GM18858 (cell line): ENCODE measurements at regions not wholly inside any gene's neighbourhood (a gene's known extent, or its start where the extent isn't known, plus 50 kb on each side); places are given as distances from the start of the nearest gene placed in this dataset.
"Not testable (repeated sequence)": the region's sequence is repeated elsewhere in the genome, so short reads cannot be mapped to it uniquely, and the experiment has no call there.

Source experiments
- ATAC-seq: cut with Tn5 transposase; IDR thresholded peaks from one replicate; pipeline ENCODE4 v1.9.1; 2021; ENCODE audit not compliant: unreplicated experiment

- ATAC-seq: not testable (repeated sequence)
These were observed 108.4 kb downstream of the SRGAP2 start for GRCh38 chr1:206311611-206312273.

GRCh38 chr1:206312274-206312665 is 108.9 kb downstream of the SRGAP2 start:
- not testable (repeated sequence) for ATAC-seq

GRCh38 chr1:206314951-206315636 is 111.8 kb downstream of the SRGAP2 start:
- ATAC-seq: not testable (repeated sequence)

- not testable (repeated sequence) for ATAC-seq
These were observed 113.6 kb downstream of the SRGAP2 start for GRCh38 chr1:206316901-206317300.

GRCh38 chr1:206317878-206318514 is 114.7 kb downstream of the SRGAP2 start:
- not testable (repeated sequence) for ATAC-seq

- not testable (repeated sequence) for ATAC-seq
These were observed 116.9 kb downstream of the SRGAP2 start for GRCh38 chr1:206320227-206320626.

- ATAC-seq: not testable (repeated sequence)
These were observed 123.0 kb downstream of the SRGAP2 start for GRCh38 chr1:206326159-206326939.

GRCh38 chr1:206331597-206331996 is 128.3 kb downstream of the SRGAP2 start:
- not testable (repeated sequence) for ATAC-seq

GRCh38 chr1:206333316-206333715 is 130.0 kb downstream of the SRGAP2 start:
- ATAC-seq: not testable (repeated sequence)

GRCh38 chr1:206333897-206334296 is 130.6 kb downstream of the SRGAP2 start:
- ATAC-seq: not testable (repeated sequence)

- not testable (repeated sequence) for ATAC-seq
These were observed 131.1 kb downstream of the SRGAP2 start for GRCh38 chr1:206334481-206334880.

- not testable (repeated sequence) for ATAC-seq
These were observed 131.8 kb downstream of the SRGAP2 start for GRCh38 chr1:206335162-206335561.

- not testable (repeated sequence) for ATAC-seq
These were observed 132.8 kb downstream of the SRGAP2 start for GRCh38 chr1:206335875-206336846.

GRCh38 chr1:206337024-206337423 is 133.3 kb upstream of the IKBKE start:
- ATAC-seq: not testable (repeated sequence)

GRCh38 chr1:206350493-206351275 is 119.6 kb upstream of the IKBKE start:
- ATAC-seq: not testable (repeated sequence)

GRCh38 chr1:206351276-206352052 is 118.8 kb upstream of the IKBKE start:
- ATAC-seq: not testable (repeated sequence)

GRCh38 chr1:206356310-206356709 is 114.0 kb upstream of the IKBKE start:
- ATAC-seq: peak; percentile 66

GRCh38 chr1:206357962-206358361 is 112.3 kb upstream of the IKBKE start:
- ATAC-seq: peak; percentile 44
